HG03521 (cell line): ENCODE measurements at regions not wholly inside any gene's neighbourhood (a gene's known extent, or its start where the extent isn't known, plus 50 kb on each side); places are given as distances from the start of the nearest gene placed in this dataset.
"Not testable (repeated sequence)": the region's sequence is repeated elsewhere in the genome, so short reads cannot be mapped to it uniquely, and the experiment has no call there.

Source experiments
- ATAC-seq: cut with Tn5 transposase; IDR thresholded peaks from one replicate; pipeline ENCODE4 v1.9.1; 2021; ENCODE audit warnings: mild to moderate bottlenecking, moderate library complexity; ENCODE audit not compliant: unreplicated experiment

DNA sequence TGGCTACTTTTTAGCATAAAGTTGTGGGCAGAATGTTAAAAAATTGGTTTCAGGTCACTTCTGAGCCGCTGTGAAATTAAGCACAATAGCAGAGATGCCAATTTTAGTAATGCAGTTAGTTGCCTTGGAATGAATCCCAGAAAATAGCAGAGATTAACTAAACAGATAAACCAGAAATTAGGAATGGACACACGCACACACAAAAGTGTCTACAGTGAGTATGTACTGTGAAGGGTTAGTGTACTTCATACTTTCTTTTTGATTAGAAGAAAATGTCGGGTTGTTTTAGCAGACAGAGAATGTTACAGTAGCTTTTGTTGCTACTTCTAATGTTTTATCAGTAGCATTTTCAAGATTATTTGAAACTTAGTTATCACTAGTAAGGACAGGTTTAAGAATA is 106.7 kb downstream of the LEPR start:
- ATAC-seq: no peak

GRCh38 chr1:65527707-65528503 is 107.4 kb downstream of the LEPR start:
- ATAC-seq: no peak

DNA sequence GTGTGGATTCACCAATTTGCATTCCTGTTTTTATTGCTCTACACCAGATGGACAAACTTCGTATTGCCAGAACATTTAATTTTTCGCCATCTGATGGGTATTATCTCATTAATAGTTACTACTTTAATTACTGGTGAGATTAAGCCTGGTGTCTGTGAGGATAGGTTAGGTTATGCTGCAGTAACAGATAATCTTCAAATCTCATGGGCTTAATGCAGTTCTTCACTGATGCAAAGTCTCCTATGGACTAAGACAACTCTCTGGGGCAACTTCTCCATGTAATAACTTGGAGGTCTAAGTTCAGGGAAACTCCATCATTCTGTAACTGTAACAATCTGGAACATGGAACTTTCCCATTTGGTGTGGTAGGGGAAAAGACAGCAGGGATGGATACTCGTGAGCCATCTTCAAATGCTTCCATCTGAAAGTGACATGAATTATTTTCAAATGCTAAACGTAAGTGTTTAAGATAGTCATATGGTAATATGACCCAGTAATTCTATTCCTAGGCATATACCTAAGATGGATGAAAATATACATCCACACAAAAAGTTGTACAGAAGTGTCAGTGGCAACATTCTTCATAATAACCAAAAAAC is 111.6 kb downstream of the LEPR start:
- no peak for ATAC-seq

GRCh38 chr1:65535981-65536380 is 115.5 kb downstream of the LEPR start:
- ATAC-seq: no peak

DNA sequence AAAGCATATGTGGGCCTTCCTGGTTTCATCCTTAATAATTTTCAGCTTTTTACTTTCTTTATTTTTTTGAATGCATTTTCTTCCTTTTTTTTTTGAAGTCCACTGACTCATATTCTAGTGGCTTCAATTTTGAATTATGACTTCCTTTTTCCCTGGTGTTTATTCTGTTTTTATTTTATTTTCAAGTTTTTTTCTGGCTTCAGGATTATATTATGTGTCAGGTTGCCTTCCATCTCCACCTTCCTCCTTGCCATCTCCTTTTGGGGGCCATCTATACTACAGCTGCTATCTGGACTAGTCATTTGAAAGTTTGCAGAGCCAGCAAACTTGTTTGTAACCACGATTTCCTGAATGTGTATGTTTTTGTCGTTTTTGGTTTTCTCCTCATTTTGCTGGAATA is 117.6 kb downstream of the LEPR start:
- no peak for ATAC-seq

GRCh38 chr1:65538664-65539063 is 118.2 kb downstream of the LEPR start:
- no peak for ATAC-seq

- no peak for ATAC-seq
Observed at GRCh38 chr1:65539266-65540131, 119.0 kb downstream of the LEPR start.

- no peak for ATAC-seq
Observed at GRCh38 chr1:65541161-65541560, 120.7 kb downstream of the LEPR start.

DNA sequence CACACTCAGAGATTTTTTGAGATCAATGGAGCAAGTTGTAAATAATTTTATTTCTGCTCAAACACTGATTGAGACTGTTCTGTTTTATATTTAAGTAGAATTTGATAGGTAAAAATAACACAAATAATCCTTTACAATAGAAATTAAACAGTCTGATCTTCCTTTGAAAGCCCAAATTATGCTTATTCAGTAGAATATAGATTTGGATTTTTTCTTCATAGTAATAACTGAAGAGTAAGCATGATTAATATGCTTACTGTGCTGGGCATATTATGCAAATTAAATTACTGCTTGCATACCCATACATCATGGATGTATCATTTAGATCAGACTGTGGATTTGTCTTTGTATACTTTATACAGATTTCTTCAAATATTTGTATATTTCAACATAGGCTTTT is 121.4 kb downstream of the LEPR start:
- ATAC-seq: no peak

GRCh38 chr1:65542592-65542991 is 122.1 kb downstream of the LEPR start:
- ATAC-seq: not testable (repeated sequence)

DNA sequence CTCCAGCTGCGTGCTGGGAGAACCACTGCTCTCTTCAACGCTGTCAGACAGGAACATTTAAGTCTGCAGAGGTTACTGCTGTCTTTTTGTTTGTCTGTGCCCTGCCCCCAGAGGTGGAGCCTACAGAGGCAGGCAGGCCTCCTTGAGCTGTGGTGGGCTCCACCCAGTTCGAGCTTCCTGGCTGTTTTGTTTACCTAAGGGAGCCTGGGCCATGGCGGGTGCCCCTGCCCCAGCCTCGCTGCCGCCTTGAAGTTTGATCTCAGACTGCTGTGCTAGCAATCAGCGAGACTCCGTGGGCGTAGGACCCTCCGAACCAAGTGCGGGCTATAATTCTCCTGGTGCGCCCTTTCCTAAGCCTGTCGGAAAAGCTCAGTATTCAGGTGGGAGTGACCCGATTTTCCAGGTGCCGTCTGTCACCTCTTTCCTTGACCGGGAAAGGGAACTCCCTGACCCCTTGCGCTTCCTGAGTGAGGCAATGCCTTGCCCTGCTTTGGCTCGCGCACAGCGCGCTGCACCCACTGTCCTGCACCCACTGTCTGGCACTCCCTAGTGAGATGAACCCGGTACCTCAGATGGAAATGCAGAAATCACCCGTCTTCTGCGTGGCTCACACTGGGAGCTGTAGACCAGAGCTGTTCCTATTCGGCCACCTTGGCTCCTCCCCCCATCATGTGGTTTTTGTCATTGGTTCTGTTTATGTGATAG is 130.0 kb downstream of the LEPR start:
- not testable (repeated sequence) for ATAC-seq

- ATAC-seq: not testable (repeated sequence)
Observed at GRCh38 chr1:65552484-65552883, 132.0 kb downstream of the LEPR start.

- not testable (repeated sequence) for ATAC-seq
Observed at GRCh38 chr1:65554086-65554764, 133.8 kb downstream of the LEPR start.

DNA sequence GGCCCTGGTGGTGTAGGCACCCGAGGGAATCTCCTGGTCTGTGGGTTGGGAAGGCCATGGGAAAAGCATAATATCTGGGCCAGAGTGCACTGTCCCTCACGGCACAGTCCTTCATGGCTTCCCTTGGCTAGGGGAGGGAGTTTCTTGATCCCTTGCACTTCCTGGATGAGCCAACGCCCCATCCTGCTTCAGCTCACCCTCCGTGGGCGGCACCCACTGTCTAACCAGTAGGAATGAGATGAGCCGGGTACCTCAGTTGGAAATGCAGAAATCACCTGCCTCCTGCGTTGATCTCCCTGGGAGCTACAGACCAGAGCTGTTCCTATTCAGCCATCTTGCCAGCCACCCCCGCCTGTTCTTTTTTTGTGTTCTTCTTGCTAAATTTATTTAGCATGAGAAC is 134.4 kb downstream of the LEPR start:
- no peak for ATAC-seq

- ATAC-seq: no peak
Observed at GRCh38 chr1:65558215-65558614, 137.7 kb downstream of the LEPR start.

- no peak for ATAC-seq
Observed at GRCh38 chr1:65564493-65564892, 144.0 kb downstream of the LEPR start.

DNA sequence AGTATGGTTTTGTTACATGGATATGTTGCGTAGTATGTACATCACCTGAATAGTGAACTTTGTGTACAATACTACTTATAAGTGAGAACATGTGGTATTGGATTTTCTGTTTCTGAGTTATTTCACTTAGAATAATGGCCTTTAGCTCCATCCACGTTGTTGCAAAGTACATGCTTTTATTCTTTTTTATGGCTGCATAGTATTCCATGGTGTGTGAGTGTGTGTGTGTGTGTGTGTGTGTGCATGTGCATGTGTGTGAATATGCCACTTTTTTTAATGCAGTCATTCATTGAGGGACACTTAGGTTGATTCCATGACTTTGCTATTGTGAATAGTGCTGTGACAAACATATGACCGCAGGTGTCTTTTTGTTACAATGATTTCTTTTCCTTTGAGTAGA is 147.8 kb downstream of the LEPR start:
- no peak for ATAC-seq

DNA sequence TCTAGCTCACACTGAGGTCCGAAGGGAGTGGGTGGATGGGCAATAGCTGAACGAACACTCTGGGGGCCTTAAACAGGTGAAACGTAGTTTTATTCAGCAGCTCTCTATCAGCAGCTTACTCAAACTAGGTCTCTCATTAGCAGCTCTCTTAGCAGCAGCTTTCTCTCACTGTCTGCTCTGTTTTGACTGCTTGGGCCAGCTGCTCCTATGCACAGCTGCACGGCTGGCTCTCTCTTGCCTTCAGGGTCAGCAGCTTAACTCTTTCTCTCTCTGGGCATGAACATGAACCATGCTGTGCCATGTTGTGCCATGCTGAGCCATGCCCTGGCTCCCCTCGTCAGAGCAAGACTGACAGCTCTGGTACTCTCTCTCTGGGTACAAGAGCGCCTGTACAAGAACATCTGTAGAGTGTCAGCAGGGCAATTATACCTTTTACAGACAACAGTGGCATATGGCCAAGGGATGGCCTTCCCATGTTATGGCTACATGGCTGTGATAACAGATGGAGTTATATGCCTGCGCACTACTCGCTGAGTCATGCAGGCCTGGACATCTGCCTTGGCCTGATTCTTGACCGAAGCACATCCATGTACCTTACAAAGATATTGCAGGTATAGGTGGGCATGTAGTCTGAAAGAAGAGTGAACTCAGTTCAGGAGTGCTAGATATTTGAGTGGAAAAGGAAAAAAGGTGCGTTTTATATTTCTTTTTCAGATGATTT is 152.4 kb downstream of the LEPR start:
- no peak for ATAC-seq

- ATAC-seq: no peak
Observed at GRCh38 chr1:65577278-65577677, 156.8 kb downstream of the LEPR start.

- not testable (repeated sequence) for ATAC-seq
Observed at GRCh38 chr1:65577982-65578381, 157.5 kb downstream of the LEPR start.
